ENCODE measurements at regions not wholly inside any gene's neighbourhood (a gene's known extent, or its start where the extent isn't known, plus 50 kb on each side); places are given as distances from the start of the nearest gene placed in this dataset.
"Not testable (repeated sequence)": the region's sequence is repeated elsewhere in the genome, so short reads cannot be mapped to it uniquely, and the experiment has no call there.

- not testable (repeated sequence) for TF ChIP-seq CTCF, POLR2A (IDR thresholded peaks at IDR 0.05)
Observed at GRCh38 chr6:56780109-56780508, 137.4 kb upstream of the DST start.
